Right lobe of liver (tissue), 4 donors: ENCODE measurements at regions not wholly inside any gene's neighbourhood (a gene's known extent, or its start where the extent isn't known, plus 50 kb on each side); places are given as distances from the start of the nearest gene placed in this dataset.

ENCODE experiments used
- POLR2A ChIP-seq: fragments of 450-650 bp; IDR thresholded peaks from one replicate; pipeline ENCODE4 v1.6.1; 2017; ENCODE audit warnings: antibody characterized with exemption, mild to moderate bottlenecking
- TF ChIP-seq, protein P1 (sequence below), 4 donors: fragments of 200-600 bp in 3 of 4; fragments of 450-650 bp in 1 of 4; IDR thresholded peaks; one replicate each; pipeline versions ENCODE4 v1.5.1 to v1.8.0; 2016 to 2022; ENCODE audit warnings: antibody characterized with exemption in 4 of 4, mild to moderate bottlenecking in 2 of 4
- donor health status: DM: no; HTN: no; CAD: no.
- donor health status: DM: no; HTN: no; CAD: no.
- donor health status: DM: no; HTN: yes; CAD: no.

DNA sequence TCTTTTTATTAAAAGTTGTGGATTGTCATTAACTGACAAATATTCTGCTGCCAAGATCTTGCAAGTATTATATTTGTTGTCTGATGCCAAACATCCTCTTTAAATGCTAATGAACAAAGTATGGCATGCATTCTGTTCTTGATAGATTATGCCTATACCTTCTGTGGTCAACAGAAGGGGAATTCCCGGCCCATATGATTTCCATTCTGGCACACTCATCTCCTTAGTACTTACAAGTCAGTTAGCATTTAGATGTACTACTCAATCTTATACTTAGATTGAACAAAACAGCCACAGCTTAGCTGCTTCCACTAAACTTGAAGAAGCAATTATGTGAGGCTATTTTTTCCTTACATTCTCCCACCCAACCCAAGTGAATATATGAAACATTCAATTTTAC lies 246.1 kb upstream of the DACH1 start:
- no peak for TF ChIP-seq POLR2A
- TF ChIP-seq, protein P1, sequence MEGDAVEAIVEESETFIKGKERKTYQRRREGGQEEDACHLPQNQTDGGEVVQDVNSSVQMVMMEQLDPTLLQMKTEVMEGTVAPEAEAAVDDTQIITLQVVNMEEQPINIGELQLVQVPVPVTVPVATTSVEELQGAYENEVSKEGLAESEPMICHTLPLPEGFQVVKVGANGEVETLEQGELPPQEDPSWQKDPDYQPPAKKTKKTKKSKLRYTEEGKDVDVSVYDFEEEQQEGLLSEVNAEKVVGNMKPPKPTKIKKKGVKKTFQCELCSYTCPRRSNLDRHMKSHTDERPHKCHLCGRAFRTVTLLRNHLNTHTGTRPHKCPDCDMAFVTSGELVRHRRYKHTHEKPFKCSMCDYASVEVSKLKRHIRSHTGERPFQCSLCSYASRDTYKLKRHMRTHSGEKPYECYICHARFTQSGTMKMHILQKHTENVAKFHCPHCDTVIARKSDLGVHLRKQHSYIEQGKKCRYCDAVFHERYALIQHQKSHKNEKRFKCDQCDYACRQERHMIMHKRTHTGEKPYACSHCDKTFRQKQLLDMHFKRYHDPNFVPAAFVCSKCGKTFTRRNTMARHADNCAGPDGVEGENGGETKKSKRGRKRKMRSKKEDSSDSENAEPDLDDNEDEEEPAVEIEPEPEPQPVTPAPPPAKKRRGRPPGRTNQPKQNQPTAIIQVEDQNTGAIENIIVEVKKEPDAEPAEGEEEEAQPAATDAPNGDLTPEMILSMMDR (IDR thresholded peaks at IDR 0.05), result no peak
